ENCODE measurements at regions not wholly inside any gene's neighbourhood (a gene's known extent, or its start where the extent isn't known, plus 50 kb on each side); places are given as distances from the start of the nearest gene placed in this dataset.

DNA sequence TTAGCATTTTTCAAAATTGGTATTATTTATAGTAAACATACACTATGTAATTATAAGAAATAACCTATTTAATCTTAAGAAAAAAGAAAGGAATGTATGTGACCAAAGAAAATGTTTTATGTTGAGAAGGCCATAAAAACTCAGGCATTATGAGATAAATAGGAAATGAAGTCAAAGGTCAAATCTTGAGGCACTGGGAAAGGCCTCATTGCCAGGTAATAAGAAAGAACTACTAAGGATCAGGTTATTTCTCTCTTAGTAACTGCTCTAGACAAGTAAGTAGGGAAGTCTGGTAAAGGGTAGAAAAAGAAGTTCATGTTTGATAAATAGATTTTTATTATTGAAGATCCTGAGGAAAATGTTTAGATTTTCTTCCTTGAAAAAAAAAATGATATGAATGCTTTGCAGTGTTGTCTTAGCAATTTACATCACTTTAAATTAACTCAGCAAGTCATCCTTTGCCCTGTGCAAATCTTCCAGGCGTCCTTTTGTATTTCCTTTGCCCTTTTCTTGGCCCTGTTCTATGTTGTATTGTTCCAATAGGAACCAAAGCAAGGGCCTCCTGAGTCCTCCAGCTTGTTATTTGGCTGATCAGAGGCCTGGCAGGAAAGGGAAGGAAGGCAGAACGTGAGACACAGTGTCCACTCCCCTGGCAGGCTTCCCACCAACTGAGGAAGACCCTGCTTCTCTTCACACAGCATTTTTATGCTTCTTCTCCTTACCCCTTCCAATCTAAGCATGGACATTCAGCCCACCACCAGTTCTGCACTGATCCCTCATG, 260.4 kb upstream of the MIR17HG start:
- no peak for DNase-seq (ENCODE audit: low read depth)

DNA sequence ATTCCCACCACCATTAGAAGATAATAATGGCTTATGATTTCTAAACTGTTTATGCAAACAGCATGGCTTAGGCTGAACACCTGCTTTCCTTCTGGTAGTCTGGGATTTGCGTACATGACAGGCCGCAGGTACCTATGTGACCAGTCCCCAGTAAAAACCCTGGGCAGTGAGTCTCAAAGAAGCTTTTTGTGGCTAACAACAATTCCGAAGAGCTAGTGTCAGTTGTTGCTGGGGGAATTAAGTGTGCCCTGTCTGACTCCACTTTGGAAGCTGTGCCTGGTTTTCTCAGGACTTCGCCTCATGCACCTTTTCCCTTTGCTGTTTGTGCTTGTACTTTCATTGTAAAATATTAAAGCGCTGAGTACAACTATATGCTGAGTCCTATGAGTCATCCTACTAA, 250.2 kb upstream of the MIR17HG start:
- no peak for DNase-seq (ENCODE audit: low read depth)

DNA sequence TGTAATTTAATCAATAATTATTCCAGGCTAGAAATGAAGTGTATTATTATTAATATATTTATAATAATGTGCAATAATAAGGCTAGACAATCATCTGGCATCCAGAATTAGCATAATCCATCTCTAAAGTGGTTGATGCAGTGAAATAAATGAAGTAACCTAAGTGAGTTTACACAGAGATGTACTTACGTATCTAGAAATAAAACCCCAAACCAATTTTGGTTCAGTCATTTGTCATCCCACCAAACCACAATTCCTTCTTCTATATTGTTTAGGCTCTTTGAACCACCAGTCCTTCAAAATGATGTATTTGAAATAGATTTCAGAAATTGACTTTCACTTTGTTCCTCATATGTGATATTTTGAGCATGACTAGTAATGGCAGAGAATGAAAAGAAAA, 247.6 kb upstream of the MIR17HG start:
- DNase-seq (ENCODE audit: low read depth), result no peak

DNA sequence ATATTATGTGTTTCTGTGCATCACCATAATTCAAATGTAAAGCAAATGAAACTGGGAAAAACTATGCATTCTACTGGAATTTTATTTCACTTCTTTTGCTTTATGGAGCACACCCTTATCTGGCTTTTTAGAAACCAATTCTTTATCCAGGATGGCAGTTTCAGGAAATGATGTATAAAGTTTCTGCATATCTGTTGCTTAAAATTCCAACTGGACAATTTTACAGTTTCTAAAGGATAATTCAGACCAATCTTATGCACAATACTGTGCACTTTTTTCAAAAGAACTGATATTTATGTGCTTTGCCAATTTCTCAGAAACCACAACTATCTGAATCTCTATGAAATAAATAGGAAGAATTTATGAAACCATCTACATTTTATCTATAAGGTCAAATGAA, 246.5 kb upstream of the MIR17HG start:
- DNase-seq (ENCODE audit: low read depth), result no peak

DNA sequence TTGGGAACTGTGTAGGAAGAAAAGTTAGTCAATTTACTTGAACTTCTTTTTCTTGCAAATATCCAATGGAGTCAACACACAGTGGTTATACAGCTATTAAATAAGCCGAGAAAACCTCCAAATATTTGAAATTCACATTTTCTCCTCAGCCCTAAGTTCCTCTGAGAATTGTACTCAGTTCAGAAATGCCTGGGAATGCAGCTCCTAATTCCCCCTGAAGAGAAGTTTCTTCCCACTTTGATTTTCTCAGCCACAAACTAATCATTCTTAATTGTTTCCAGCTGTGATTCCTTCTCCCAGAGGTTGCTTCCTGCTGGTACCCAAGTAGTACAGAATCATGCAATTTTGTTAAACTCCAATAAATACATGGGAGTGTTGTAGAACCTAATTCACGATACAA, 246.1 kb upstream of the MIR17HG start:
- DNase-seq (ENCODE audit: low read depth), result no peak

DNA sequence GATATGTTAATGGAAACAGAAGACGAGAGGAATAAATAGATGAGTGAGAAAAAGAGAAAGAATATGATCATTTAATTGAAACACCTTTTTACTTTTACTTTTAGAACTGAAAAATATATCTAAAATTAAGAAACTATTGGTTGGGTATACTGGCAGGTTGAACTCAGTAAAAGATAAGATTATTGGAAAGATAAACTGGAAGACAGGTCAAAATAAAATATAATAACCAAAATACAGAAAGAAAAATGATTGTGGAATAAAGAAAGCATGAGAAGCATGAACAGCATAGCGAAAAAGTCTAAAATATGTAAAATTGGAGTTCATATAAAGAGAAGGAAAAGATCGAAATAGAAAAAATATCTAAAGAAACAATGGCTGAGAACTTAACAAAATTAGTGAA, 242.2 kb upstream of the MIR17HG start:
- DNase-seq (ENCODE audit: low read depth), result no peak

DNA sequence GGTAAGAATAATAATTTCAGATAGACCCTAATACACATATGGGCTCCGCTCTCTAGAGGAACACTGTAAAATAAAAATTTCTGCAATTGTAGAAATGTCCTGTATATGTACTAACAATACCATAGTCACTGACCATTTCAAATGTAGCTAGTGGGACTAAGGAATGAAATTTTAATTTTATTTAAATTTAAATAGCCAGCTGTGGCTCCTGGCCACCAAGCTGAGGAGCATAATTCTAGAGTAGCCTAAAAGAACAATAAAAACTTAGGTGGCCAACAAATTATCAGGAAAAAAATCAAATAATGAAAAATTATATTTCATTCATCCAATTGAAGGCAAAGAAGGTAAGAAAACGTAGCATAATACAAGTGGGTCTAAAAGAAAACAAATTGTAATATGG, 240.9 kb upstream of the MIR17HG start:
- no peak for DNase-seq (ENCODE audit: low read depth)

DNA sequence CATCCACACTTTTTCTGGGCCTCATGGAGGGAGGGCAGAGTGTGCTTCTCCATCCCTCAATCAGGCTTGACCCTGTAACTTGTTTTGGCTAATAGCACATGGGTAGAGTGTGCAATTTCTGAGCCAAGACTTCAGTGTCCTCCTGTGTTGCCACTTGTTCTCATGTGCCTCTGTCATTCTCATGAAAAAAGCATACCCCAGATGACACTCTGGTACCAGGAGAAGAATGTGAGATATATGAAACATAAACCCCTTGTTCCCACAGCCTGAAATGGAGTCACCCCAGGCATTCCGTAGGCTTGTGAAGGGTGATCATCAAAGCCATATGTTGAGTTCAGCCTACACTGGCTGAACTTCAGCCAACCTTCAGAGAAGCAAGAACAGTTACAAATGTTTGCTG, 239.2 kb upstream of the MIR17HG start:
- DNase-seq (ENCODE audit: low read depth), result no peak

DNA sequence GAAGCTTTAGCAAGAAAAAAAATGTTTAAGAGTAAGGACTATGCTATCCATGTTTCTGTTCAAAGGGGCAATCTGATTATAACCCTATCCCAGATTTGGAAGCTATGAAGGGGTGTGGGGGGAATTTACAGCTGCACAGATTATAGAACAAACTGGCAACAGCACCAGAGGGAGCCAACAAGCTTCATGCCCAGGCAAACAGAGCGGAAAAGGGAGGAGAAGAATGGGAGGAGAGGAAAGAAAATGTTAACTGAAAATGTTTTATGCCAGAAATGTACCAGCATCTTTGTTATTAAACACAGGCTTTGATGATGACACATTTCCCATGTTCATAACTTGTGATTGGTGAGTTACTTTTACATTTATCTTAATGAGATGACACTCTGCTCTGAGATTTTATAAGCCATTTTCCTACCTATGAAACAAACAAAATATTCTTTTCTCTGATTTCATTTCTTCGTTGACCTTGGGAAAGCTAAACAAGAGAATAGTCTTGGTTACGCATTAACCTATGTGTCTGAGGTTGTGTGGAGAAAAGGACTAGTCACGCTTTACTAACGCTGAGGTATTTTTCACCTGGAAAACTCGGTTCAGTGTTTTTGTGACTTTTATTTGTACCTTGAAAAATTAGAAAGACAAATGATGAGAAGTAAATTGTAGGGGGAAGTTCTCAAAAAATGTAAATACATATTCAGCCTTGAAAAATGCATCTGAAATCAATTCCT, 235.8 kb upstream of the MIR17HG start:
- no peak for DNase-seq (ENCODE audit: low read depth)

DNA sequence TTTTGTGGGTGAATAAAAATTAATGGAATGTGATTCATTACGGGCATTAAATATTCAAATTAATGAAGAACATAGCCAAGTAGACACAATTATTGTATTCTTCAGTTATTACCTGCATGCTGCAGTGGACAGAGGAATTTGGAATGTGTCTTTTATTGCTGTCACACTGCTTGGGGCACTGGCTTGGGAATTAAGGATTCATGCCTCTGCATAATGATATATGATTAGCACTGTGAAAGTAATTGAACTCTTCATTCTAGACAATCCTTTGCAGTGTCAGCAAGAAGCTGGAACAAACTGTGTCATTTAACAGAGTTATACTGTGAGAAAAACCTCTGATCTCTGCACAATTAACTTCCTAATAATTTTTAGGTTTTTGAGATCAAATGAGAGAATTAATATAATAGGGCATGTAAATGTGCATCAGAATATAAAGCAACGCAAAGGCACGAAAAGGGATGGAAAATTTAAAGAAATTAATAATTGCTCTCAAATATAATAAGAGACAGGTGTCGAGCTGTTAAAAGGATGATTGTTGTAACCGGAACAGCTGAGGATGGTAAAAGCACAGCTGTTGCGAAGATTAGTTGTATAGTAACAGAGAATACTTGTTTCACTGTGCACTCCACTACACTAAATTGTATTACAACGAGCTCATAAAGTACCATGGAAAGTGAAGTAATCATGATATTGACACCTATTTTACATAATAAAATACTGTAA, 235.1 kb upstream of the MIR17HG start:
- no peak for DNase-seq (ENCODE audit: low read depth)

DNA sequence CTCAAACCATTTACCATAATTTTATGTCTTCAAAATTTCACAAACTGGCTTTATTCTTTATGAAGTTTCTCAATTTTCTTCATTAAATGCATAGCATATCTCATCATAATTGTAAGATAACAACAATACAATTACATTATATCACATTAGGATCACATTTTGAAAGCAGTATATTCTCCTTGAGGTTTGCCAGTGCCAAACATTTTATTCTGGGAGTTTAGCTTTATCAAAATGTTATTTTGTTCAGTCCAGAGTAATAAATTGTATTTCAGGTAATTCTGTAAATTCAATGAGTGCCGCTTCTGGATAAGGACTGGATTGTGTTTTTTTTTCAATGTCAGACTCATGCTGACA, 234.6 kb upstream of the MIR17HG start:
- DNase-seq (ENCODE audit: low read depth), result no peak

DNA sequence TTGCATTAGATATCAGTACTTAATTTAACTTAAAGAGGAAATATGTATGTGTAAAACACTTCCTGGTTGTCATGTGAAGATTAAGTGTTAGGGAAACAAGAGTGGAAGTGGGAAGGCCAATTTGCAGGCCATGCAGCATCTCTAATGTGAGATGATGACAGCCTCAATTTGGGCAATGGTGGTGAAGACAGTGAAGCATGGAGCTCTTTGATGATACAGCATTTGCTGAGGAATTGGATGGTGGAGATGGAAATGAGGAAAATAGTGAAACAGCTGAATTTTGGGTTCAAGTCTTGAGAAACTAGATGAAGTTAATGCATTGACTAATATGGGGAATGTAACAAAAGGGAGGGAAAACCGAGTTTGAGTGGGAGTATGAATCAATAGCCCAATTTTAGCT, 231.7 kb upstream of the MIR17HG start:
- no peak for DNase-seq (ENCODE audit: low read depth)

DNA sequence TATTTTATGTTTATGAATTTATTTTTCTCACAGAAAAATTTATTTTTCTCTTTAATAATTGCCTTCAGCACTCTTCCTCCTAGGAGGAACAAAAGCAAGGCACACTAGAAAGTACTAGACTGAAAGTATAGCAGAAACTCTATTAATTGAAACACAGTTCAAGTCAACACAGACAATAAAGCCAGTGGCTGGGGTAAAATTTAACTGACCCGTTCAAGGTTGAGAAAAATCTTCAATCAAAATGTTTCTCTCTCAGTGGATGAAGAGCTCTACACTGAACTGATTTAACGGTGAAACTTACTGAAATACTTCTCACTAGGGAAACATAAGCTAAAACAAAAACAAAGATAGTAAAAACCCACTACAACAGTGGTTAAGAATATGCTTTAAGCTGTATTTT, 230.1 kb upstream of the MIR17HG start:
- no peak for DNase-seq (ENCODE audit: low read depth)

DNA sequence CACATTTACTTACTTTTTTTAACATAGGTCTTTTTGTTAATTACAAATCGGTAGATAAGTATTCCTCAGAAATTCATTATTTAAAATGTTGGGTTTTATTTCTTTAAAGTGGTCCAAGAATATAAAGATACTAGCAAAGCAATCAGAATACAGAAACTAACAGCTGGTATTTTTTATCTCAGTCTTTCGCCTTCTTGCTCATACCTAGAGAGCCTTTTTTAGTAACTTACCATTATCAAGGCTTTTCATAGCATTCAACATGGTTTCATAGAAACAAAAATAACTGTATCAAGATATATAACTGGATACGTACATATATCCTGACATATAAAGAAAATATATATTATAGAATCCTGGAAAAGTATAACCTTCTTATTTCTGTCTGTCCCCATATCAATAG, 227.8 kb upstream of the MIR17HG start:
- no peak for DNase-seq (ENCODE audit: low read depth)

DNA sequence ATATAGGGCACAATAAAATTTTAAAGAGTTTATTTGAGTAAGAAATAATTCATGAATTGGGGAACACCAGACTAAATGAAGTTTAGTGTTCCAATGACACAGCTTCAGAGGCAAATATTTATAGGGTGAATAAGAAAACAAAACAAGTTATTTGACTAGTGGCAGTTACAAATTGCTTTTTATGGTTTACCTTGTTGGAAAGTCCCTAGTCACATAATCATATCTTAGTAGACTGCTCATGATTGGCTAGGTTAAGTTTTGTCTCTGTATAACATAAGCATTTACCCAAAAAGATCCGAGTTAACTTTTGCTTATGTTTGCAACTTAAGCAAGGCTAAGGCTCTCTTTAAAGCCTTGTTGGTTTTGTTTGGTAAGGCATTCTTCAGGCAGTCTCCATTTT, 224.7 kb upstream of the MIR17HG start:
- DNase-seq (ENCODE audit: low read depth), result no peak

DNA sequence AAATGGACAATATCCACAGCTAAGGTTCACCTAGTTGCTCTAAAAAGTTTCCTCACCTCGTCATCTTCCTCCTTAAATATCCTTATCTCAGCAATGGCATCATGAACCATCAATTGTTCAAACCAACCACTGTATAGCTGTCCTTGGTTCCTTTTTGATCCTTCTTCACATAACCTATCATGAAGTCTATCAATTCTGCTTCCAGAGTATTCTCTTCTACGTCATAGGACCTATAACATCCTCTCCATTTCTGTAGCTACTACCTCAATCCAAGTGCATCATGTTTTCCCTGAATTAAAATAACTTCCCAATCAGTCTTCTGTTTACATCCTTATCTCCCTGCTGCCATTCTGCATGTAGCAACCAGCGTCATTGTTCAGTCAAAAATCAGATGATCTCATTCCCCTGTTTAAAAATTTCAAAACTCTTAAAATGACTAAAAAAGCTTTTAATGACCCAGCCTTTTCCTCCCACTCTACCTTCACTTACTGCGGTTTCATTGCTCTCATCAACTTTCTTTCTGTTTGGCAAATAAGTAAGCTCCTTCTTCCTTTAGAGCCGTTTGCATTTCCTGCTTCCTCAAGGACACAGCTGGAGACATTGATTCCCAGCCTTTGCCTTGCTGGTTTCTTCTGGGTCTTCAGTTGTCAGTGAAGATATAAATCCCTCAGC, 223.9 kb upstream of the MIR17HG start:
- DNase-seq (ENCODE audit: low read depth), result no peak

DNA sequence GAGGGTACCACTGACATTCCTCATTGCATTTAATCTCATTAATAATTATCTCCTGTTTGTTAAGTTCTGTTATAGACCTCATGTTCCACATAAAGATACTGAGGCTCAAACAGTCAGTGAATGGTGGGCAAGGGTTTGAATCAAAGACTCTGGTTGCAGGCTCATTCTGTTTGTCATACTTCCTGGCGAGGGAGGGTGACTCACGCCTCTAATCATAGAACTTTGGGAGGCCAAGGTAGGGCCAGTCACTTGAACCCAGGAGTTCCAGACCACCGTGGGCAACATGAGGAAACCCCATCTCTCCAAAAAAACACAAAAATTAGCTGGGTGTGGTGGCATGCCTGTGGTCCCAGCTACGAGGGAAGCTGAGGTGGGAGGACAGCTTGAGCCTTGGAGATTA, 220.7 kb upstream of the MIR17HG start:
- no peak for DNase-seq (ENCODE audit: low read depth)

DNA sequence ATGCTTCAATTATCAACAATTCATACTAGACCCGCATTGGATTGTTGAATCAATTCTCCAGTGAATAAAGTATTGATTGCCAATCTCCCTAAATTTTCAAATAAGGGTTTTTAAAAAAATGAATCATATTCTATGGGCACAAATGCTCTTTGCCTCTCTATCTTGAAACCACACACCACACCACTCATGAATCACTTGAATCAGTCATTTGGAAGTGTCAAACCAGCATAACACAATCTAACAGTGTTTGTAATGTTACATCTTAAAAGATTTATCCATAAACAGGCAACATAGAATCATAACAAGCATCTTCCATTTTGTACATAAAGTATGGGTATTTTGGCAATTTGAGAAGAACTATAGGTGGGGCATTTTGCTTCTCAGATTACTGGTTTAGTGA, 219.5 kb upstream of the MIR17HG start:
- DNase-seq (ENCODE audit: low read depth), result no peak

DNA sequence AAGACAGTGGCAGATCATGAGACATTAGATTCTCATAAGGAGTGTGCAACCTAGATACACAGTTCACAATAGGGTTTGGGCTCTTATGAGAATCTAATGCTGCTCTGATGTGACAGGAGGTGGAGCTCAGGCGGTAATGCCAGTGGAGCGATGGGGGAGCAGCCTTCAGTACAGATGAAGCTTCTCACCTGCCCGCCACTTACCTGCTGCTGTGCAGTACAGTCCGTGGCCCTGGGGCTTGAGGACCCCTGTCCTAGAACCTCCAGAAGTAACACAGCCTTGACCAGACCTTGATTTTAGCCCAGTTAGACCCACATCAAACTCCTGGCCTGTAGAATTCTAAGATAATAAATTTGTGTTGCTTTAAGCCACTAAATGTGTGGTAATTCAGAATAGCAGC, 215.1 kb upstream of the MIR17HG start:
- DNase-seq (ENCODE audit: low read depth), result no peak

DNA sequence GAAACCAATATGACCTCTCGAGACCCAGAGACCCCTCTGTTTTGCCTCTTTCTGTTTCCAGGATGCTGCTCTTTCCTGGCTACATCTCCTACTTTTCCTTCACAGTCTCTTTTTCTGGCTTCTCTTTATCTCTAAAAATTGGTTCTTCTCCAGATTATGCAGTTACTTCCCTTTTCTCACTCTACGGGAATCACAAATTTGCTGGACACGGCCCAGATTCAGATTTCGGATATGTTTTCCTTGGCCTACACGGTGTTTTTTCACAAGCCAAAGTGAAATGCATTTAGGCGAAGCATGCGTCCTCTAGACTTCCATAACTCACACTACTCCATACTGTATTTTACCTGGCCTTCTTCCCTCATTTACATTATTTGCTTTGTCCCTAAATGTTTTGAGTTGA, 214.7 kb upstream of the MIR17HG start:
- no peak for DNase-seq (ENCODE audit: low read depth)

DNA sequence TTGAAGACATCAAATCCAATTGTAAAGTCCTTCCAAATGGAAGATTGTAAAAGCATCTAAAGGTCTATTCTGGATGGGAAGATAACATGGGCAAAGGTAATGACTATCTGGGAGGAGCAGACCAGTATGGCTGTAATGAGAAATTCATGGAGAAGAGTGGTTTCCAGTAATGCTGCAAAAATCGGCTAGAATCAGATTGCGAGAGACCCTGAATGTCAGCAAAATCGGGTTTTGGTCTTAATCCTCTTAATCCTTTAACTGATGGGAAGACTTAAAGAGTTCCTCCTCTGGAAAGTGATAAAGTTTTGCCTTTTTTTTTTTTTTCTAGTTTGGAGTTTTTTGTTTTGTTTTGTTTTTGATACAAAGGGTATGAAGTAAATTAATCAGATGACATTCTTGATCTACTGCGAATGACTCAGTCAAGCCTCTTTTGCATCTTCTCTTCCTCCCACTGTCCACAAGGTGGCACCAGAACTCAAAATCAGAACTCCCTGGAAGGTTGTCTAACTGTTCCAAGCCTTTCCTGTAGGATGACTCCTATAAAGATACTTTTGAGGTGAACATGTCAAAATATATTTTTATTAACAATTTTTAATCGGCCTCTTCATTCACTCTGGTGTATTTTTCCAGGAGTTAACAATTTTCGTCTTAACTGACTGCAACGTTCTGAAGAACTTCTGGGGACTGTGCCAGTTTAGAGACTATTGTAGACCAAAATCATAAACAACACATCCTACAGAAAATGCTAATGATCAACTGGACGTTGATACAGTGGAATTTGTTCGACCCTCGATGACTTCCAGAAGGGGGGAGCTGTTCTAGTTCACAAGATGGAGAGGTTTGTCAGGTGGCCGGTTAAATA, 213.3 kb upstream of the MIR17HG start:
- no peak for DNase-seq (ENCODE audit: low read depth)

DNA sequence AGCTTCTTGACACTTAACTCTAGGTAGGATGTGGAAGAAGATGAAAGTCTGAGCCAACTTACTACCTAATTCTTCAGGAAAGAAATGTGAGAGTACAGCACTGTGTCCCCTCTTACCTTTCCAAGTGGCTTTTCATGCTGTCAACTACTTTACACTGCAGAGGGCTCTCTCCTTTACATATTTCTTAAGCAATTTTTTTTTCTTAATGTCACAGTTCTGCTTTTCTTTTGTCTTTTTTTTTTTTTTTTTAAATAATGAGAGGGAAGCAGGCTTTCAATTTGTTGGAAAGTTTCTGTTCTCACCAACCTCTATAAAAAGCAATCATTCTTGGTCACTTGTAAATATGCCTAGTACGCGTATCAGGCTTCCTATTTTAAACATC, 212.7 kb upstream of the MIR17HG start:
- DNase-seq (ENCODE audit: low read depth), result no peak
